H1 (cell line): ENCODE measurements at regions not wholly inside any gene's neighbourhood (a gene's known extent, or its start where the extent isn't known, plus 50 kb on each side); places are given as distances from the start of the nearest gene placed in this dataset.

Experiments used
- EP300 ChIP-seq, 2 experiments: IDR thresholded peaks; 1 replicate in 1 of 2; 2 replicates in 1 of 2; pipeline ENCODE4 v1.6.1; 2011 to 2012; ENCODE audit warnings: low read depth in 2 of 2, low read length in 2 of 2, mild to moderate bottlenecking in 2 of 2, borderline replicate concordance in 1 of 2, inconsistent platforms in 1 of 2, moderate library complexity in 1 of 2
- RAD21 ChIP-seq, 2 experiments: IDR thresholded peaks in 1 of 2; conservative IDR thresholded peaks in 1 of 2; 2 replicates each; pipeline ENCODE4 v1.6.1; 2011; ENCODE audit warnings: low read depth in 2 of 2, low read length in 2 of 2, improper control_type of control experiment in 1 of 2, inconsistent platforms in 1 of 2, mild to moderate bottlenecking in 1 of 2, moderate library complexity in 1 of 2
- TF ChIP-seq, protein P1 (sequence below), 3 experiments: IDR thresholded peaks; 1 replicate in 2 of 3; 2 replicates in 1 of 3; pipeline versions ENCODE4 v1.5.1 to v1.6.1; 2011; ENCODE audit warnings: low read length in 3 of 3, mild to moderate bottlenecking in 3 of 3, inconsistent platforms in 2 of 3, low read depth in 1 of 3, moderate library complexity in 1 of 3; ENCODE audit not compliant: insufficient read depth in 1 of 3; ENCODE audit errors: control extremely low read depth in 1 of 3

DNA sequence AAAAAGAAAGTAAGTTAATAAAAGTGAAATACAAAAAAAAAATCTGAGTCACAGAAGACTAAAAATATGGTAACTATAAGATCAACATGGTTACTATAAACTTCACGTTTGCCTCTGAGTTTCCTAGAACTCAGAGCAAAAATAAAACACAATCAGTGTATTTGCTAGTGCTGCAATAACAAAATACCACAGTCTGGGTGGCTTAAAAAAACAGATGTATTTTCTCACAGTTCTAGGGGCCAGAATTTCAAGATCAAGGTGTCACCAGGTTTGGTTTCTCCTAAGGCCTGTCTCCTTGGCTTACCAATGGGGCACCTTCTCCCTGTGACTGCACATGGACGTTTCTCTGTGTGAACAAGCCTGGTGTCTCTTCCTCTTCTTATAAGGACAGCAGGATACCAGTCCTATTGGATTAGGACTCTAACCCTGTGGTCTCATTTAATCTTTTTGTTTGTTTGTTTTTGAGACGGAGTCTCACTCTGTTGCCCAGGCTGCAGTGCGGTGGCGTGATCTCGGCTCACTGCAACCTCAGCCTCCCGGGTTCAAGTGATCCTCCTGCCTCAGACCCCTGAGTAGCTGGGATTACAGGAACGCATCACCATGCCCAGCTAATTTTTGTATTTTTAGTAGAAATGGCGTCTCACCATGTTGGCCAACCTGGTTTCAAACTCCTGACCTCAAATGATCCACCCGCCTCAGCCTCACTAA, 104.9 kb upstream of the LOC128125822 start:
- TF ChIP-seq, protein P1, sequence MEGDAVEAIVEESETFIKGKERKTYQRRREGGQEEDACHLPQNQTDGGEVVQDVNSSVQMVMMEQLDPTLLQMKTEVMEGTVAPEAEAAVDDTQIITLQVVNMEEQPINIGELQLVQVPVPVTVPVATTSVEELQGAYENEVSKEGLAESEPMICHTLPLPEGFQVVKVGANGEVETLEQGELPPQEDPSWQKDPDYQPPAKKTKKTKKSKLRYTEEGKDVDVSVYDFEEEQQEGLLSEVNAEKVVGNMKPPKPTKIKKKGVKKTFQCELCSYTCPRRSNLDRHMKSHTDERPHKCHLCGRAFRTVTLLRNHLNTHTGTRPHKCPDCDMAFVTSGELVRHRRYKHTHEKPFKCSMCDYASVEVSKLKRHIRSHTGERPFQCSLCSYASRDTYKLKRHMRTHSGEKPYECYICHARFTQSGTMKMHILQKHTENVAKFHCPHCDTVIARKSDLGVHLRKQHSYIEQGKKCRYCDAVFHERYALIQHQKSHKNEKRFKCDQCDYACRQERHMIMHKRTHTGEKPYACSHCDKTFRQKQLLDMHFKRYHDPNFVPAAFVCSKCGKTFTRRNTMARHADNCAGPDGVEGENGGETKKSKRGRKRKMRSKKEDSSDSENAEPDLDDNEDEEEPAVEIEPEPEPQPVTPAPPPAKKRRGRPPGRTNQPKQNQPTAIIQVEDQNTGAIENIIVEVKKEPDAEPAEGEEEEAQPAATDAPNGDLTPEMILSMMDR (IDR thresholded peaks at IDR 0.05; ENCODE audit: control extremely low read depth in 1 of 3, insufficient read depth in 1 of 3, low read depth in 1 of 3, low read length in 3 of 3): no peak
- TF ChIP-seq EP300 (IDR thresholded peaks at IDR 0.05; ENCODE audit: borderline replicate concordance in 1 of 2, low read depth in 2 of 2, low read length in 2 of 2) (no peak), RAD21 (IDR thresholded peaks at IDR 0.05 in 1 of 2, conservative IDR thresholded peaks at IDR 0.05 in 1 of 2; ENCODE audit: low read depth in 2 of 2, low read length in 2 of 2) (no peak)
